Muscle layer of duodenum (tissue), 2 donors: ENCODE measurements at regions not wholly inside any gene's neighbourhood (a gene's known extent, or its start where the extent isn't known, plus 50 kb on each side); places are given as distances from the start of the nearest gene placed in this dataset.
"Not testable (repeated sequence)": the region's sequence is repeated elsewhere in the genome, so short reads cannot be mapped to it uniquely, and the experiment has no call there.

ENCODE experiments used
- H3K27ac ChIP-seq: one replicate; pipeline ENCODE4 v1.7.0; 2013; ENCODE audit warnings: mild to moderate bottlenecking, low read length
- H3K27me3 ChIP-seq: one replicate; pipeline ENCODE4 v1.7.0; 2013; ENCODE audit warnings: low read depth, mild to moderate bottlenecking, control low read depth, low read length
- H3K36me3 ChIP-seq, 2 donors: one replicate each; pipeline ENCODE4 v1.7.0; 2013; ENCODE audit warnings: low read length in 2 of 2, control low read depth in 1 of 2, mild to moderate bottlenecking in 1 of 2; ENCODE audit not compliant: insufficient read depth in 2 of 2, control insufficient read depth in 1 of 2
- H3K4me1 ChIP-seq, 2 donors: one replicate each; pipeline ENCODE4 v1.7.0; 2013; ENCODE audit warnings: low read length in 2 of 2, mild to moderate bottlenecking in 2 of 2, control low read depth in 1 of 2, moderate library complexity in 1 of 2; ENCODE audit not compliant: insufficient read depth in 2 of 2, control insufficient read depth in 1 of 2
- H3K4me3 ChIP-seq, 2 donors: one replicate each; pipeline ENCODE4 v1.7.0; 2013; ENCODE audit warnings: low read length in 2 of 2, low read depth in 1 of 2, mild to moderate bottlenecking in 1 of 2
- H3K9me3 ChIP-seq, 2 donors: one replicate each; pipeline ENCODE4 v1.7.0; 2013; ENCODE audit warnings: low read length in 2 of 2, control low read depth in 1 of 2, mild to moderate bottlenecking in 1 of 2; ENCODE audit not compliant: control insufficient read depth in 1 of 2
- donor health status: healthy.

DNA sequence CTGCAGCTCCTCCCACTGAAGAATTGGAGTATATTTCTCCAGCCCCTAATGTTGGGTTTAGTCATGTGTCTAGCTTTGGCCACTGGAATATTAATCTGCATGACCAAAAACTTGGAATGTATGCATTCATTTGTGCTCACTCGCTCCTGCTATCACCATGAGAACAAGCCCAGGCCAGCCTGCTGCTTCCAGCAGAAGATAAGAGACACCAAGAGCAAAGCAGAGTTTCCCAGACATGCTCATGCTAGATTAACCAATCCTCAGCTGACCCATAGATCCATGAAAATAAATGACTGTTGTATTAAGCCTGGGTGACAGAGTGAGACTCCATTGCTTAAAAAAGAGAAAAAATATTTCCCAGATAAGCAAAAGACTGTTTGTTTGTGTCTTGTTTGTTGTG is 119.6 kb downstream of the ALG1L2 start:
- not testable (repeated sequence) for H3K4me3 ChIP-seq

DNA sequence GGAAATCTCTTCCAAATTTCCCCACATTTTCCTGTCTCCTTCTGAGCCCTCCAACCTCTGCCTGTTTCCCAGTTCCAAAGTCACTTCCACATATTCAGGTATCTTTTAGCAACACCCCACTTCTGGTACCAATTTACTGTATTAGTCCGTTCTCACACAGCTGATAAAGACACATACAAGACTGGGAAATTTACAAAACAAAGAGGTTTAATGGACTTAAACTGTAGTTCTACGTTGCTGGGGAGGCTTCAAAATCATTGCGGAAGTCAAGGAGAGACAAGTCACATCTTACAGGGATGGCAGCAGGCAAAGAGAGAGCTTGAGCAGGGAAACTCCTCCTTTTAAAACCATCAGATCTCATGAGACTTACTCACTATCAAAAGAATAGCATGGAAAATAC is 122.0 kb downstream of the ALG1L2 start:
- H3K27me3 ChIP-seq, H3K4me3 ChIP-seq, H3K36me3 ChIP-seq, H3K4me1 ChIP-seq, H3K27ac ChIP-seq, H3K9me3 ChIP-seq: not testable (repeated sequence)

More for the DNA sequence above, 119.6 kb downstream of the ALG1L2 start:
- H3K36me3 ChIP-seq, H3K27me3 ChIP-seq, H3K9me3 ChIP-seq, H3K4me1 ChIP-seq, H3K27ac ChIP-seq: not testable (repeated sequence)

DNA sequence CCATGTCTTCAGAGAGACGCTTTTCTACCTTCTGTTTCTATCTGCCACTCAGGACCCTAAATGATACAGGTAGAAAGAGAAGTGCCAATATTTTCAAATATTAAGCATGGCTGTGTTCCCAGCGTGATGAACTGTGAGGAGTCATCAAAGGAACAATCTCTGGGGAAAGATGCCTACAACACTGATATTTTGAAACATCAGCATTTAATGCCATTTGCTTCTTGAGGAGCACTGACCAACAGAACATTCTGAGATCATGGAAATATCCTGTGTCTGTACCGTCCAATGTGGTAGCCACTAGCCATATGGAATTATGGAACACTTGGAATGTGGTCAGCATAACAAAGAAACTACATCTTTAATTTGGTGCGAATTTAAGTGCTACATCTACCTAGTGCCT is 117.9 kb upstream of the COL6A5 start:
- Histone ChIP-seq H3K9me3 (no peaks in the 10 kb centered on the region), H3K36me3 (no peaks in the 10 kb centered on the region), H3K4me3 (no peak overlapping the region), H3K4me1 (no peaks in the 10 kb centered on the region), H3K27me3 (no peaks in the 10 kb centered on the region), H3K27ac (no peak overlapping the region)

DNA sequence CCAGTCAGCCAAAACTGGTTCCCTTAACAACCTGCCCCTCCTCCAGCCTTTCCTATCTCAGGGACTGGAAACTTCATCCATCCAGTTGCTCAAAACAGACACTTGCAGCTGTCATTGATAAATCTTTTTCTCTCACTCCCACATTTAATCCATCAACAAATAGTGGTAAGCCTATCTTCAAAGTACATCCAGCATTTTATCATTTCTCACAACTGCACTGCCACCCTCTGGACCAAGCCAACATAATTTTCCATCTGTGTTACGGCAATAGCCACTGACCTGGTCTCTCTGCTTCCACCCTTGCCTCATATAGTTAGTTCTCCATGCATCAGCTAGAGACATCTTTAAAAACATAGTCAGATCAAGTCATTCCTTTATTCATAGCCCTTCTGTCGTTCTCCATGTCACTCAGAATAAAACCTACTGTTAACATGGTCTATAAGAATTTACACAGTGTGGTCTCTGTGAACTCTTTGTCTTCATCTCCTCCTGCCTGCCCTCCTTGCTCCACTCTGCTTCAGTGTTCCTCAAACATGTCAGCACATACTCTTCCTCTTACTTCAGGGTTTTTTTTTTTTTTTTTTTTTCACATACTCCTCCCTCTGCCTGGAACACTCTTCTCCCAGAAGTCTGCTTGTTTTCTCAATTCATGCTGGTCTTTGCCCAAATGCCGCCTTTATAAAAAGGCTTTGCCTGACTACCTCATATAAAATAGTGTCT is 102.5 kb upstream of the COL6A5 start:
- H3K9me3 ChIP-seq, result no peaks in the 10 kb centered on the region
- H3K36me3 ChIP-seq, result no peaks in the 10 kb centered on the region
- H3K27ac ChIP-seq, result no peak overlapping the region
- no peaks in the 10 kb centered on the region for H3K4me1 ChIP-seq
- H3K4me3 ChIP-seq, result no peak overlapping the region
- no peaks in the 10 kb centered on the region for H3K27me3 ChIP-seq

DNA sequence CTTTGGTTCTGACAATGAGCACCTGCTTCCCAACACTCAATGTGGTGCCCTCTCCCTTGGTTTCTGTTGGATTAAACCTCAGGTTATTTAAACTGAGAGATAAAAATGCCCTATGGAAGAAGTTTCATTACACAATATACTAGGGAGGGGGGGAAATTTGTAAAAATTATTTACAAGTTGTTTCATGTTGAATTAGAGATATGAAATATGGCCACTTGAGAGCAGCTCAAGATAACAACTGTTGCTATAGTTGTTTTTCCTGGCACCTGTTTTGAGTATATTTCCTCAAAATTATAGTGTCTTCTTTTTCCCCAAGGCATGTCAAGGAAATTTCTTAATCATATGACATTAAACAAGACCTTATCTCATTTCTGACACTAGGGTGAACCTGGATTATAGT is 101.7 kb upstream of the COL6A5 start:
- Histone ChIP-seq H3K4me3 (no peak overlapping the region), H3K27ac (no peak overlapping the region), H3K9me3 (no peaks in the 10 kb centered on the region), H3K4me1 (no peaks in the 10 kb centered on the region), H3K27me3 (no peaks in the 10 kb centered on the region), H3K36me3 (no peaks in the 10 kb centered on the region)

DNA sequence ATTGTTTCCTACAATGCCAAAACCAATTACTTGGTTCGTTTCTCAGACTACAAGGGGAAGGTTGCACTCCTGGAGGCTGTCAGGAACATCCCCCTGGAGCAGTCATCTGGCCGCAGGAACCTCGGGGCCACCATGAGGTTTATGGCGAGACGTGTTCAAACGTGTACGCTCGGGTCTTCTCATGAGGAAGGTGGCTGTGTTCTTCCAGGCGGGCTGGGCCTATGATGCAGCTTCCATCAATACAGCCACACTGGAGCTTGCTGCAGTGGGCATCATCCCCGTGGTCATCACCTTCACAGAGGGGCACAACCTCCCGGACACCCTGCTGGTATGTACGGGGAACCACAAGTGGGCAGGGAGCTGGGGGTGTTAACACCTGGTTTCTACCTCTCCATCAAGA is 94.5 kb upstream of the COL6A5 start:
- Histone ChIP-seq H3K36me3 (no peaks in the 10 kb centered on the region), H3K4me3 (no peak overlapping the region), H3K27ac (no peak overlapping the region), H3K27me3 (no peaks in the 10 kb centered on the region), H3K4me1 (no peaks in the 10 kb centered on the region), H3K9me3 (no peaks in the 10 kb centered on the region)

DNA sequence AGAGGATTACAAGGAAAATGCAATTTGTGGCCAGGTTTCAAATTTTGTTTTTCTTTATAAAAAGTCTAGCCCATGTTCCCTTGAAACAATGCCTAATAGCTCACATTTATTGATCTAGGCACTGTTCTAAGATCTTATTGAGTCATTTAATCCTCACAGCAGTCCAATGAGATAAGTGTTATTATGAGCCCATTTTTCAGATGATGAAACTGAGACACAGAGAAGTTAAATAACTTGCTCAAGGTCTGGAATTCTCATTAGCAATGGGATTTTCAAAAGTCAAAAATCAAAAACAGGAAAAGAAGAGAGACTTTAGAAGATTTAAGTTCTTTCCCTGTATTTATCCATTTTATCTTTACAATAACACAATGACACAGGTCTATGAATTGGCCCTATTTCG is 90.0 kb upstream of the COL6A5 start:
- Histone ChIP-seq H3K27ac (no peak overlapping the region), H3K4me1 (no peaks in the 10 kb centered on the region)

DNA sequence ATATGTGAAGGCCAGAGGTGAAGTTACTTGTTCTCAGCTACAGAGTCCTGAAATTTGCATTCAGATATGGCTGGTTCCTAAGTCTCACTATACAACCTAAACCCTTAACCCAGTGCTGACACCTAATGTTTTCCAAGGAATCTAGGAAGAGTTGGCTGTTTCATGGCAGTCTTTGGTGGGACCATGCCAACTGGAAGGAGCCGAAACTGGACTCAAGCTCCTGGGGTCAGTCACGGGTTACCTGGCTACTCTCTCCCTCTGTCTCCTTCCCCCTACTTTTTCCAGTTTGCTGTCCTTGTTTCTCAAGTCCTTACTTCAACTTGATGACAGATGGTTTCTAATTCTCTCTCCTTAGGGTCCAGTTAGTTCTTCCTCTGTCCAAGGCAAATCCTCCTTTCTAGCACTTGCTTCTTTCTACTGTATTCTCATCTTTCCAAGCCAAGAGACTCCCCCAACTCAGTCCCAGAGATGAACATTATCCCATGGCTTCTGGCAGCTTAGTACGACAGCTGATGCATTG is 88.6 kb upstream of the COL6A5 start:
- no peak overlapping the region for H3K27ac ChIP-seq
- H3K36me3 ChIP-seq, result no peaks in the 10 kb centered on the region

More for the DNA sequence above, 90.0 kb upstream of the COL6A5 start:
- no peaks in the 10 kb centered on the region for H3K9me3 ChIP-seq
- no peaks in the 10 kb centered on the region for H3K27me3 ChIP-seq
- H3K4me3 ChIP-seq, result no peak overlapping the region
- no peaks in the 10 kb centered on the region for H3K36me3 ChIP-seq

DNA sequence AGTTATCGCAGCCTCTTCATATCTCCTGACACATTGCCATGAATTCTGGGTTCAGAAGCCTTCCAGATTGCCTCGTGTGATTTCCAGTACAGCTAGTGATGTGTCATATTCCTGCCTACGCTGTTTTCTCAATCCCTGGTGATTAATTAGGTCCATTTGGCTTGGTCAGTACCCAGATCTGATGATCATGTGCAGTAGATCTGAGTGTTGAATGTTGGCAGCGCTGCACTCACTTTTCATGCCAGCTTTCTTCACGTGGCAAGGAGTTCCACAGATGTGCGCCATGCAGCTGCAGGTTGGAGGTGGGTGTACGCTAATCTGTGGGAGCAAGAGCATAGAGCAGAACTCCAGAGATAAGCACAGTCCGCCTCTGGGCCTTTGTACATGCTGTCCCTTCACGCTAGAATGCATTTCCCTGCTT is 86.9 kb upstream of the COL6A5 start:
- H3K36me3 ChIP-seq, result no peaks in the 10 kb centered on the region
- no peaks in the 10 kb centered on the region for H3K27me3 ChIP-seq
- H3K4me3 ChIP-seq, result no peak overlapping the region
- no peaks in the 10 kb centered on the region for H3K9me3 ChIP-seq
- peak overlapping the region; percentile 57 for H3K27ac ChIP-seq
- H3K4me1 ChIP-seq, result no peaks in the 10 kb centered on the region

More for the DNA sequence above, 88.6 kb upstream of the COL6A5 start:
- H3K9me3 ChIP-seq, result no peaks in the 10 kb centered on the region
- H3K4me1 ChIP-seq, result no peaks in the 10 kb centered on the region
- no peaks in the 10 kb centered on the region for H3K27me3 ChIP-seq
- H3K4me3 ChIP-seq, result no peak overlapping the region

DNA sequence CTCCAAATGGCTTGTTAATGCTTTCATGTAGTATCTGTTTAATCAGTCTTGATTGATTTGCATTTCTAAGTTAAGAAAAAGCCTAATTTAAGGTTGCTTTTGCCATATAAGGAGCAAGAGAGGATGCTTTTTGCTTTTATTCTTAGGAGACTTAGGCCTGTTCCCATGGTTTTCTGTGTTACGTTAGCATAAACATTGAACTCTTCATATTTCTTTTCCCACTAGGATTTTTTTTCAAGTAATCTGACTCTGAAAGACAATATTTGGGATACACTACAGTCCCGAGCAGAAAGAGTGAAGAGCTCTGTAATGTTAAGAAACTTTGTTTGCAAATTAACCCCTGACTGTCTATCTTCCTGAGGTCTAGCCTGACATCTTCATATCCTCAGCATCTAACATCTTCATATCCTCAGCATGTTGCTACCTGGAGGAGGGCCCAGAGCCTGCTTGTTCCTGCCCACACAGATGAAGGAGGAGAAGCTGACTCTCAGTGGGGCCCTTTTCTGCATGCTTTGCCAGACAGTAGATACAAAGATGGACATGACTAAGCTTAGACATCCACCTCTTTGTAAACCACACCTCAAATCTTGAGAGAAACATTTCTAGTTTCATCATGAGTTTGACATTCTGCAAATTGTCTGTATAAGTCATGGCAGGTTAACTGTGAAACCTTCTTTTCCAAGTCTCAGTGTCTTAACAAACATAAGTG is 86.2 kb upstream of the COL6A5 start:
- Histone ChIP-seq H3K27ac (peak overlapping the region; percentile 57), H3K36me3 (no peaks in the 10 kb centered on the region), H3K4me1 (no peaks in the 10 kb centered on the region), H3K27me3 (no peaks in the 10 kb centered on the region), H3K9me3 (no peaks in the 10 kb centered on the region), H3K4me3 (no peak overlapping the region)

DNA sequence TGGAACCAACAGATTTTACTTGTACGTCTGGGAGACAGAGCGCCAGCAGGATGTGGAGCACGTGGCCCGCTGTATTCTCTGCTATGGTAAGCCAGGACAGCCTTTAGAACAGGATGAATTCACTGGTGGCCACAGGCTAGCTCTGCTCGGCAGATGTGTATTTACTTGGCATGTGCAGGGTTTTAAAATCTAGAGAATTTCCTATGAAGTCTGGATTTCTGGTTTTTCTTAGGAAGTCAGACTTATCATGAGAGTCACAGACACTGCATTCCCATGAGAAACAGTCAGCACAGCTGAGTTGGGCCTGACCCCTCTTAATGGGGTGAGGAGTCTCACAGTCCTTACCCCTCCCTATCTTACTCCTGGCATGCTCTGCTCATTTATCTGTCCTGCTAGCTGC is 84.6 kb upstream of the COL6A5 start:
- no peaks in the 10 kb centered on the region for H3K9me3 ChIP-seq
- no peaks in the 10 kb centered on the region for H3K36me3 ChIP-seq
- no peaks in the 10 kb centered on the region for H3K27me3 ChIP-seq
- no peak overlapping the region for H3K4me3 ChIP-seq
- H3K27ac ChIP-seq, result no peak overlapping the region
- H3K4me1 ChIP-seq, result no peaks in the 10 kb centered on the region
